H9 (cell line): ENCODE measurements at regions not wholly inside any gene's neighbourhood (a gene's known extent, or its start where the extent isn't known, plus 50 kb on each side); places are given as distances from the start of the nearest gene placed in this dataset.

Experiments used
- DNase-seq: peaks from one replicate; pipeline ENCODE4 v3.0.0-alpha.2; 2017
- H2AFZ ChIP-seq: one replicate; pipeline ENCODE4 v1.6.1; 2013; ENCODE audit warnings: mild to moderate bottlenecking, low read length, control low read depth, moderate library complexity
- H2AK5ac ChIP-seq: 2 replicates; pipeline ENCODE4 v1.6.1; 2013; ENCODE audit warnings: low read length, control low read depth, mixed read lengths; ENCODE audit not compliant: insufficient read length
- H2BK120ac ChIP-seq: one replicate; pipeline ENCODE4 v1.6.1; 2013; ENCODE audit warnings: low read depth, mild to moderate bottlenecking, low read length, control low read depth, inconsistent platforms; ENCODE audit not compliant: poor library complexity, severe bottlenecking
- H2BK12ac ChIP-seq: 2 replicates; pipeline ENCODE4 v1.6.1; 2013; ENCODE audit warnings: low read length, control low read depth, mixed read lengths, low read depth; ENCODE audit not compliant: insufficient read length
- H2BK15ac ChIP-seq: 2 replicates; pipeline ENCODE4 v1.6.1; 2013; ENCODE audit warnings: low read depth, low read length, control low read depth
- H2BK20ac ChIP-seq: one replicate; pipeline ENCODE4 v1.6.1; 2013; ENCODE audit warnings: low read depth, mild to moderate bottlenecking, low read length, control low read depth, inconsistent platforms; ENCODE audit not compliant: poor library complexity, severe bottlenecking
- H2BK5ac ChIP-seq: 2 replicates; pipeline ENCODE4 v1.6.1; 2013; ENCODE audit warnings: low read length, control low read depth, mixed read lengths; ENCODE audit not compliant: insufficient read length
- H3K14ac ChIP-seq: 2 replicates; pipeline ENCODE4 v1.6.1; 2013; ENCODE audit warnings: low read length, control low read depth; ENCODE audit not compliant: insufficient read depth
- H3K18ac ChIP-seq: 2 replicates; pipeline ENCODE4 v1.6.1; 2013; ENCODE audit warnings: low read depth, mild to moderate bottlenecking, mixed read lengths, low read length, control low read depth; ENCODE audit not compliant: insufficient read length
- H3K23ac ChIP-seq: 2 replicates; pipeline ENCODE4 v1.6.1; 2013; ENCODE audit warnings: low read length, control low read depth, mixed read lengths, low read depth; ENCODE audit not compliant: insufficient read length
- H3K23me2 ChIP-seq: 2 replicates; pipeline ENCODE4 v1.6.1; 2013; ENCODE audit warnings: low read depth, mild to moderate bottlenecking, mixed read lengths, low read length, control low read depth; ENCODE audit not compliant: insufficient read length, poor library complexity, severe bottlenecking
- H3K27ac ChIP-seq: 2 replicates; pipeline ENCODE4 v1.5.1; 2013; ENCODE audit warnings: low read length, control low read depth, mixed read lengths, low read depth; ENCODE audit not compliant: insufficient read length
- H3K27me3 ChIP-seq: 2 replicates; pipeline ENCODE4 v1.6.1; 2013; ENCODE audit warnings: low read length, control low read depth, inconsistent platforms; ENCODE audit not compliant: insufficient read depth
- H3K4ac ChIP-seq: 2 replicates; pipeline ENCODE4 v1.6.1; 2013; ENCODE audit warnings: low read depth, mild to moderate bottlenecking, control low read depth, inconsistent platforms, low read length, moderate library complexity
- H3K4me1 ChIP-seq: 2 replicates; pipeline ENCODE4 v1.6.1; 2013; ENCODE audit warnings: low read length, control low read depth, inconsistent platforms; ENCODE audit not compliant: insufficient read depth
- H3K4me2 ChIP-seq: 2 replicates; pipeline ENCODE4 v1.6.1; 2013; ENCODE audit warnings: low read length, control low read depth, mixed read lengths; ENCODE audit not compliant: insufficient read length, insufficient read depth
- H3K56ac ChIP-seq: 2 replicates; pipeline ENCODE4 v1.6.1; 2013; ENCODE audit warnings: low read depth, mild to moderate bottlenecking, mixed read lengths, low read length, control low read depth; ENCODE audit not compliant: insufficient read length
- H3K79me1 ChIP-seq: 2 replicates; pipeline ENCODE4 v1.6.1; 2013; ENCODE audit warnings: low read depth, mild to moderate bottlenecking, moderate library complexity, low read length, control low read depth, inconsistent platforms; ENCODE audit not compliant: insufficient read depth, poor library complexity, severe bottlenecking
- H3K79me2 ChIP-seq: 2 replicates; pipeline ENCODE4 v1.6.1; 2013; ENCODE audit warnings: low read length, control low read depth, inconsistent platforms; ENCODE audit not compliant: insufficient read depth
- H3K9ac ChIP-seq: 2 replicates; pipeline ENCODE4 v1.6.1; 2013; ENCODE audit warnings: low read length, control low read depth, mixed read lengths; ENCODE audit not compliant: insufficient read length; ENCODE audit errors: extremely low read depth
- H3K9me3 ChIP-seq: one replicate; pipeline ENCODE4 v1.6.1; 2013; ENCODE audit warnings: low read depth, low read length, inconsistent platforms; ENCODE audit not compliant: control insufficient read depth
- H3T11ph ChIP-seq: one replicate; pipeline ENCODE4 v1.6.1; 2013; ENCODE audit warnings: mild to moderate bottlenecking, low read length, control low read depth, inconsistent platforms
- H4K20me1 ChIP-seq: one replicate; pipeline ENCODE4 v1.6.1; 2013; ENCODE audit not compliant: control insufficient read depth, insufficient read length, insufficient read depth
- H4K5ac ChIP-seq: 2 replicates; pipeline ENCODE4 v1.6.1; 2013; ENCODE audit warnings: low read depth, mild to moderate bottlenecking, mixed read lengths, low read length, control low read depth; ENCODE audit not compliant: insufficient read length
- H4K8ac ChIP-seq: replicated peaks from 2 replicates; pipeline ENCODE4 v1.6.1; 2013; ENCODE audit warnings: low read length, control low read depth, mixed read lengths, low read depth; ENCODE audit not compliant: insufficient read length
- H4K91ac ChIP-seq: 2 replicates; pipeline ENCODE4 v1.6.1; 2013; ENCODE audit warnings: low read depth, mild to moderate bottlenecking, moderate library complexity, mixed read lengths, low read length, control low read depth; ENCODE audit not compliant: insufficient read length
- H3K27ac Mint-ChIP-seq, 3 experiments: 2 replicates in 2 of 3; 3 replicates in 1 of 3; pipeline ENCODE4 v1.8.0; 2020 to 2021; ENCODE audit warnings: mixed read lengths in 3 of 3, mild to moderate bottlenecking in 1 of 3, moderate library complexity in 1 of 3
- H3K27me3 Mint-ChIP-seq: 2 replicates; pipeline ENCODE4 v1.8.0; 2021; ENCODE audit warnings: low read depth, mild to moderate bottlenecking, moderate library complexity, mixed read lengths
- H3K36me3 Mint-ChIP-seq, 3 experiments: 2 replicates in 2 of 3; 3 replicates in 1 of 3; pipeline ENCODE4 v1.8.0; 2020 to 2021; ENCODE audit warnings: low read depth in 3 of 3, mixed read lengths in 3 of 3; ENCODE audit not compliant: insufficient read depth in 1 of 3
- H3K4me1 Mint-ChIP-seq, 2 experiments: 2 replicates each; pipeline ENCODE4 v1.8.0; 2020; ENCODE audit warnings: mixed read lengths in 2 of 2
- H3K4me3 Mint-ChIP-seq, 2 experiments: 2 replicates in 1 of 2; 3 replicates in 1 of 2; pipeline ENCODE4 v1.8.0; 2020 to 2021; ENCODE audit warnings: mild to moderate bottlenecking in 2 of 2, mixed read lengths in 2 of 2, moderate library complexity in 1 of 2
- H3K9me3 Mint-ChIP-seq, 2 experiments: 2 replicates in 1 of 2; 3 replicates in 1 of 2; pipeline ENCODE4 v1.8.0; 2020; ENCODE audit warnings: mild to moderate bottlenecking in 2 of 2, mixed read lengths in 2 of 2, moderate library complexity in 1 of 2
- WGBS: extraction: QIAGEN DNeasy Blood & Tissue Kit; methylation state at CpG from one replicate; pipeline ENCODE4 v1.1.7; 2013; ENCODE audit warnings: missing lambda C conversion rate, low lambda C conversion rate, mixed read lengths; ENCODE audit not compliant: insufficient read length; ENCODE audit errors: extremely low coverage; 5-methylcytosine and 5-hydroxymethylcytosine counted together
- TF ChIP-seq, protein P1 (sequence below): fragments of 200-600 bp; sonication (generic); conservative IDR thresholded peaks from 3 replicates; pipeline ENCODE4 v1.8.0; 2021; ENCODE audit warnings: antibody characterized with exemption, mild to moderate bottlenecking

DNA sequence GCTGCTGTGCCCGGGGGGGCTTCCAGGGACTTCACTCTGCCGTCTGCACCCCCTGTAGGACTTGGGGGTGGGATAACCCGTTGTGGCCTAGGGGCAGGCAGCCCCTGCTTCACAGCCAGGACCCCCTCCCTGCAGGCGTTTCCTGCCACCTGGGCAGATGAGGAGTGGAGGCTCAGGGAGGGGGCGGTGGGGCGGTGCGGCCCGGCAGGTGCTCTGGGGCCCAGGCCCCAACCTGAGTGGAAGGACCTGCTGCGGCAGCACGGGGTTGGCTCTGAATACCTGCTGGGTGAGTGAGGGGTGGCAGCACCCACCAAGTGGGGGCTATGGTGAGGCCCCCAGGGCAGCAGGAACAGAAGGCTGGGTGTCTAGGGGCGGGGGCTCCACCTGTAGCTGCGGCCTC lies 78.6 kb upstream of the TTC34 start:
- H3K27me3 ChIP-seq: no peaks in the 10 kb centered on the region
- DNase-seq: no peak
- no peak overlapping the region for H3K18ac ChIP-seq
- no peaks in the 10 kb centered on the region for H3K4me1 ChIP-seq
- H3K9ac ChIP-seq: no peak overlapping the region
- H2AFZ ChIP-seq: no peak overlapping the region
- H3K56ac ChIP-seq: no peak overlapping the region
- H4K8ac ChIP-seq: no peak overlapping the region
- no peak overlapping the region for H4K5ac ChIP-seq
- H2BK5ac ChIP-seq: no peak overlapping the region
- H3K79me2 ChIP-seq: no peaks in the 10 kb centered on the region
- H2BK120ac ChIP-seq: no peak overlapping the region
- no peaks in the 10 kb centered on the region for H3K4me1 Mint-ChIP-seq
- H3K4ac ChIP-seq: no peak overlapping the region
- H3K79me1 ChIP-seq: no peaks in the 10 kb centered on the region
- H3K23me2 ChIP-seq: no peaks in the 10 kb centered on the region
- H3T11ph ChIP-seq: no peak overlapping the region
- no peak overlapping the region for H3K27ac Mint-ChIP-seq
- H2AK5ac ChIP-seq: no peak overlapping the region
- TF ChIP-seq, protein P1, sequence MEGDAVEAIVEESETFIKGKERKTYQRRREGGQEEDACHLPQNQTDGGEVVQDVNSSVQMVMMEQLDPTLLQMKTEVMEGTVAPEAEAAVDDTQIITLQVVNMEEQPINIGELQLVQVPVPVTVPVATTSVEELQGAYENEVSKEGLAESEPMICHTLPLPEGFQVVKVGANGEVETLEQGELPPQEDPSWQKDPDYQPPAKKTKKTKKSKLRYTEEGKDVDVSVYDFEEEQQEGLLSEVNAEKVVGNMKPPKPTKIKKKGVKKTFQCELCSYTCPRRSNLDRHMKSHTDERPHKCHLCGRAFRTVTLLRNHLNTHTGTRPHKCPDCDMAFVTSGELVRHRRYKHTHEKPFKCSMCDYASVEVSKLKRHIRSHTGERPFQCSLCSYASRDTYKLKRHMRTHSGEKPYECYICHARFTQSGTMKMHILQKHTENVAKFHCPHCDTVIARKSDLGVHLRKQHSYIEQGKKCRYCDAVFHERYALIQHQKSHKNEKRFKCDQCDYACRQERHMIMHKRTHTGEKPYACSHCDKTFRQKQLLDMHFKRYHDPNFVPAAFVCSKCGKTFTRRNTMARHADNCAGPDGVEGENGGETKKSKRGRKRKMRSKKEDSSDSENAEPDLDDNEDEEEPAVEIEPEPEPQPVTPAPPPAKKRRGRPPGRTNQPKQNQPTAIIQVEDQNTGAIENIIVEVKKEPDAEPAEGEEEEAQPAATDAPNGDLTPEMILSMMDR: no peak
- no peak overlapping the region for H2BK20ac ChIP-seq
- no peak overlapping the region for H3K23ac ChIP-seq
- H3K36me3 Mint-ChIP-seq: peaks cover 0 to 6% (median 0%) of the 10 kb centered on the region in 3 experiments; a peak in 3 of 7 replicates
- H4K91ac ChIP-seq: no peak overlapping the region
- no peak overlapping the region for H2BK15ac ChIP-seq
- peaks cover 0 to 70% of the 10 kb centered on the region in 2 experiments; a peak in 4 of 5 replicates for H3K9me3 Mint-ChIP-seq
- no peak overlapping the region for H3K4me2 ChIP-seq
- H3K27ac ChIP-seq: no peak overlapping the region
- no peaks in the 10 kb centered on the region for H4K20me1 ChIP-seq
- H3K14ac ChIP-seq: no peak overlapping the region
- H3K9me3 ChIP-seq: peaks cover 78% of the 10 kb centered on the region
- peaks cover 4% of the 10 kb centered on the region; the same call in 1 of the 2 replicates for H3K27me3 Mint-ChIP-seq
- no peak overlapping the region for H2BK12ac ChIP-seq
- H3K4me3 Mint-ChIP-seq: no peak overlapping the region
- no CpG with 5 or more reads among the region's 12 CpGs for WGBS
